ENCODE measurements at regions not wholly inside any gene's neighbourhood (a gene's known extent, or its start where the extent isn't known, plus 50 kb on each side); places are given as distances from the start of the nearest gene placed in this dataset.
"Not testable (repeated sequence)": the region's sequence is repeated elsewhere in the genome, so short reads cannot be mapped to it uniquely, and the experiment has no call there.

DNA sequence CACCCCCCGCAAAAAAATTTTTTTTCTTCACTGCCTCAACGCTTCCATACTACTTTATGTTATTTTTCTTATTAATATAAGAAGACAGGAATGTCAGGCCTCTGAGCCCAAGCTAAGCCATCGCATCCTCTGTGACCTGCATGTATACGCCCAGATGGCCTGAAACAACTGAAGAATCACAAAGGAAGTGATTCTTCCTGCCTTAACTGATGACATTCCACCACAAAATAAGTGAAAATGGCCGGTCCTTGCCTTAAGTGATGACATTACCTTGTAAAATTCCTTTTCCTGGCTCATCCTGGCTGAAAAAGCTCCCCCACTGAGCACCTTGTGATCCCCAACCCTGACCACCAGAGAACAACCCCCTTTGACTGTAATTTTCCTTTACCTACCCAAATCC is 258.7 kb upstream of the KCND2 start:
- TF ChIP-seq, protein P1, sequence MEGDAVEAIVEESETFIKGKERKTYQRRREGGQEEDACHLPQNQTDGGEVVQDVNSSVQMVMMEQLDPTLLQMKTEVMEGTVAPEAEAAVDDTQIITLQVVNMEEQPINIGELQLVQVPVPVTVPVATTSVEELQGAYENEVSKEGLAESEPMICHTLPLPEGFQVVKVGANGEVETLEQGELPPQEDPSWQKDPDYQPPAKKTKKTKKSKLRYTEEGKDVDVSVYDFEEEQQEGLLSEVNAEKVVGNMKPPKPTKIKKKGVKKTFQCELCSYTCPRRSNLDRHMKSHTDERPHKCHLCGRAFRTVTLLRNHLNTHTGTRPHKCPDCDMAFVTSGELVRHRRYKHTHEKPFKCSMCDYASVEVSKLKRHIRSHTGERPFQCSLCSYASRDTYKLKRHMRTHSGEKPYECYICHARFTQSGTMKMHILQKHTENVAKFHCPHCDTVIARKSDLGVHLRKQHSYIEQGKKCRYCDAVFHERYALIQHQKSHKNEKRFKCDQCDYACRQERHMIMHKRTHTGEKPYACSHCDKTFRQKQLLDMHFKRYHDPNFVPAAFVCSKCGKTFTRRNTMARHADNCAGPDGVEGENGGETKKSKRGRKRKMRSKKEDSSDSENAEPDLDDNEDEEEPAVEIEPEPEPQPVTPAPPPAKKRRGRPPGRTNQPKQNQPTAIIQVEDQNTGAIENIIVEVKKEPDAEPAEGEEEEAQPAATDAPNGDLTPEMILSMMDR (IDR thresholded peaks at IDR 0.05) = not testable (repeated sequence)
- TF ChIP-seq POLR2AphosphoS5, EP300, POLR2A (IDR thresholded peaks at IDR 0.05): not testable (repeated sequence)
